ENCODE measurements at regions not wholly inside any gene's neighbourhood (a gene's known extent, or its start where the extent isn't known, plus 50 kb on each side); places are given as distances from the start of the nearest gene placed in this dataset.
A peak's percentile ranks its signal among the peaks of the same experiment; 100 is the strongest.

GRCh38 chr19:5235458-5236219 is 105.0 kb downstream of the PTPRS start:
- DNase-seq, result no peak

DNA sequence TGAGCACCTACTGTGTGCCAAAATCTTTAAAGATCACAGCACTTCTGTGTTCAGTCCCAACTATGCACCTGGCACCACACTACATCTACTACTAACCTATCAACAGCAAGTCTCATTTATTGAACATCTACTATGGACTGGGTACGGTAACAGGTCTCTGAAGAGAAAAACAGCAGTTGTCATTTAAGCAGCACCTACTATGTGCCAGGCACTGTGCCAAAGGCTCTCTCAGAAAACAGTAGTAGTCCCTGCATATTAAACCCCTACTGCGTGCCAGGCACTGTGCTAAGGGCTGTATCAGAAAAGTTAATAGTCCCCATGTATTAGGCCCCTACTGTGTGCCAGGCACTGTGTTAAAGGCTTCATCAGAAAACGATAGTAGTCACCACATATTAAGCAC is 106.2 kb downstream of the PTPRS start:
- no peak for DNase-seq

DNA sequence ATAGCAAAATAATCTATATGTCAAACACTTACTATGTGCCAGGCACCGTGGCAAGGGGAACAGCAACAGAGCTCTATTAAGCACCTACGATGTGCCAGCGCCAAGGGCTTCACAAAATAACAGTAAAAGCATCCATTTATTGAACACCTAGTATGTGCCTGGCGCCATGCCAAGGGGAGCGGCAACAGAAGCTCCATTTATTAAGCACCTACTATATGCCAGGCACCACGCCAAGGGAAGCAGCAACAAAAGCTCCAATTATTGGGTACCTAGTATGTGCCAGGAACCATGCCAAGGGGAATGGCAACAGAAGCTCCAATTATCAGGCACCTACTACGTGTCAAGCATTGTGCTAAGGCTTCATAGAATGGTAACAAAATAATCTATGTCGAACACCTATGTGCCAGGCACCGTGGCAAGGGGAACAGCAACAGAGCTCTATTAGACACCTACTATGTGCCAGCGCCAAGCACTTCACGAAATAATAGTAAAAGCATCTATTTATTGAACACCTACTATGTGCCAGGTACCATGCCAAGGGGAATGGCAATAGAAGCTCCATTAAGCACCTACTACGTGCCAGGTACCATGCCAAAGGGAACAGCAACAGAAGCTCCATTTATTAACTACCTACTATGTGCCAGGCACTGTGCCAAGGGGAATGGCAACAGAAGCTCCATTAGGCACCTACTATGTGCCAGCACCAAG is 107.7 kb downstream of the PTPRS start:
- no peak for DNase-seq

- no peak for DNase-seq
These were observed 108.5 kb downstream of the PTPRS start for GRCh38 chr19:5231857-5232678.

DNA sequence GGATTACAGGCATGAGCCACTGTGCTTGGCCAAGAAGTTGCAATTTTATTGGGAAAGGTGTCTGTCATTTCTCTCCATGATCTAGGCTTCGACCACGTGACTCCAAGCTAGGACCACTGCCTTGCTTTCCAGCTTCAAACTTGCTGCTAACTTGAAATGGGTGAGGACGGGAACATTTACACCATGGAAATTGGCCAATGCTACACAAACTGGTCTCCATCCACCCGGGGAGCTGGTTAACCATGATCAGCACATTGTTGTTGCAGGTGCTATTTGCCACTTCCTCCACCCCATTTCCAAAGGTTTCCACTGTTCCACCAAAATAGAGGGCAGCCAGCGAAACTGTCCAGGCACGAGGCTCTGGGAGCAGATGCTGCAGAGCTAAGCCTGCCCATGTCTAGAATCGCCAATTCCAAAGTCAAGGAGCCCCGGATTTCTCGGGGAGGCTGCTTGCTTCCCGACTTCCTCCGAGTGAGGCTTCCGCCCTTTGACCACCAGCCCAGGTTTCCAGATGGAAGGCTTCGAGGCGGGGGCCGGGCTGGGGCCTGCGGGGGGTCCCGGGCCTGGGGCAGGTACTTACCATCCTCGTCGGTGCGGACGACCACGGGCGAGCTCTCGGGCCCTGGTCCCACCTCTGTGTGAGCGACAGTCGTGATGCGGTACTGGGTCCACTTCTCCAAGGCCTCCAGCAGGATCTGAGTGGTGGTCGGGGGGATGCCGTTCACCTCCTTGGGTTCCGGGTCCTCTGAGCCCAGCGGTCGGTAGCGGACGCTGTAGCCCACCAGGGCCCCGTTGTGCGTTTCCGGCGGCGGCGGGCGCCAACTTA is 109.7 kb downstream of the PTPRS start:
- DNase-seq, result no peak

GRCh38 chr19:5229778-5230335 is 110.8 kb downstream of the PTPRS start:
- DNase-seq, result no peak

GRCh38 chr19:5228932-5229777 is 111.5 kb downstream of the PTPRS start:
- DNase-seq, result peak in 2 of 3 donors; percentile 11 to 35

DNA sequence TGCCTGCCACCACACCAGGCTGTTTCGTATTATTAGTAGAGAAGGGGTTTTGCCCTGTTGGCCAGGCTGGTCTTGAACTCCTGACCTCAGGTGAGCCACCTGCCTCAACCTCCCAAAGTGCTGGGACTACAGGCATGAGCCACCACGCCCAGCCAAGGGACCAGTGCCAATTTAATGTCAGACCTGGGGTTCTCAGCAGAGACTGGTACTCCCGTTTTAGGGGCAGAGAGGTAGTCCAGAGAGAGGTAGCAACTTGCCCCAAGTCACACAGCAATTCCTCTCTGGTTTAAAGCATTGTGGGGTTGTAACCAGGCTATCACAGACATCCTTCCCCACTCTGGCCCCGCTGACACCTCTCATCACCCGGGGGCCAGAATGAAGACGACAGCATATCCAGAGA is 112.1 kb downstream of the PTPRS start:
- no peak for DNase-seq

DNA sequence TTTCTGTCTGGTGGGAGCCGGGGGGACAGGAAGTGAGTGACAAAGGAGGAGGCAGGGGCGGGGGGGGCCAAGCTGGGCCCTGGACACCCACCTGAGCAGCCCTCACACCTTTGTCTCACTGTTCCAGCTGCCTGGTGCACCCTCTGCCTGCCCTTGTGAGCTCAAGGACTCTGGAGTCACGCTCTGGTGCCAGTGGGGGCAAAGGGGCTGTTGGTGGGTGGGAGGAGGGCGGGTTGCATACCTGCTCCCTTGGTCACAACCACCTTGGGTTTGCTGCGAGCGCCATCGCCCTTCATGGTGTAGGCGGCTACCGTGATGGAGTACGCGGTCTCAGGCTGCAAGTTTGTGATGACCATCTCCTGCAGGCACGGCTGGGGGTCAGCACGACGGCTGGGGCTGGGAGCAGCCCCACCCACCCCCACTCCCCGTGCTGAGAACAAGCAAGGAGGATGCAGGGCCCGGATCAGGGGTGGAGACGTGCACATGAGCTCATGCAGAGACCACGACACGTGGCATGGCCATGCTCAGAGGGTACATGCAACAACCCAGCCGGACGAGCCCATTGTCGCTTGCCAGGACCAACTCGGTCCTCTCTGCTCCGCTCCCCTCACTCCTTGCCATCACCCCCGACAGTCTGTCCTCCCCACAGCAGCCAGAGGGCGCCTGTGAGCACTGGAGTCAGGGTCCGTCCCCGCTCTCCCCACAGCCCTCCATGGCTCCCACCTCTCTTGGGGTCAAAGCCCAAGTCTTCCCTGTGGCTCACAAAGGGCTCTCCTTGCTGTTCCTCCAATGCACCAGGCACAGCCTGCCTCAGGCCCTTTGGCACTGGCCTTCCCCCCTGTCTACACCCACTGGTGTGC is 114.9 kb downstream of the PTPRS start:
- DNase-seq, result peak in 1 of 3 donors; percentile 18

GRCh38 chr19:5224480-5224879 is 116.1 kb downstream of the PTPRS start:
- DNase-seq, result no peak

DNA sequence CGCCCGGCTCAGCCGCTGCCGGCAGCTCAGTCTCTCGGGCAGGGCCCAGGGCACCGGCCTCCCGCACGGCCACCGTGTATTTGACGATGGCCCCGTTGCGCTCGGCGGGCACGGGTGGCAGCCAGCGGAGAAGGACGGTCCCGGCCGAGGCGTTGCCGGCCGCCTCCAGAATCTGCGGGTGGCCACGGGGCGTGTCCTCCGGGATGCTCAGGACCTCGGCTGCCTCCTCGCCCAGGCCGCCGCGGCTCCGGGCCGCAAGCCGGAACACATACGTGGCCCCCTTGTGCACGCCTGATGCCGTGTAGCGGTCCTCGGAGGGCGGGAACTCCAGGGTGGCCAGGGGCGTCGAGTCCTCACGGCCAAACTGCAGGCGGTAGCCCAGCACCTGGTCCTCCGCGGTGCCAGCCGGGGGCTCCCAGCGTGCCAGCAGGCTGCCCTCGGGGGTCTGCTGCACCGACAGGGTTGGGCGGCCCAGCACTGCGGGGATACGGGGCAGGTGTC is 117.7 kb downstream of the PTPRS start:
- no peak for DNase-seq

DNA sequence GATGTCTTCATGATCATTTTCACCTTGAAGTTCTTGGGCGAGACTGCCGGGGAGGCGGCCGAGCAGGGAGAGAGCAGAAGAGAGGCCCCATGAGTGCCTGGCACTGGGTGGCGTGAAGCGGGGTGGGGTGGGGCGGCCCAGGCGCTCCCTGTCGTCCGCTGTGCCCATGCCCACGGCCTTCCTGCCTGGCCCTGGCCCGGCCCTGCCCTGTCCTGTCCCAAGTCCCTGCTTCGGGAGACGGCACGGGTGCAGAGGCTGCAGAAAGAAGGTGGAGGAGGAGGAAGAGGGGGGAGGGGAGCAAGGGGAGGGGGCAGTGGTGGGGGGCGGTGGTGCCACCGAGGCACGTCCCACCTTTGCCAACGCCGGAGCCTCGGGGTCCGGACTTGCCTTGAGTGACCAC is 118.4 kb downstream of the PTPRS start:
- DNase-seq, result no peak

GRCh38 chr19:5220866-5221265 is 119.7 kb downstream of the PTPRS start:
- DNase-seq, result no peak

DNA sequence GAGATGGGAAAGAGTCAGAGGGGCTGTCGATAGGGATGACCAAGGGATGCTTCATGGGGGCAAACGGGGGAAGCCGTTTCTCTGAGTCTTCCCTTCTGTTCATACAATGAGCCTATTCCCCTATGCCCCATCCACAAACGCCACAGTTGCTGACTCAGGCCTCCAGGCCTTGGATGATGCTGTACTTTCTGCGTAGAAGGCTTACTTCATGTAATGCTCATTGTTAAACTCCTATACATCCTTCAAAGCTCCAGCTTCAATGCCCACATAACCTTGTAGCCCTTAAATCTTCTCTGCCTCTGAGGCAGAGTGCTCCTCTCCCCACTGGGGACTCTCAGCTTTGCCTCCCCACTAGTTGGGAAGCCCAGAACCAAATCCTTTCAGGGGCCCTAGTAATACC is 120.3 kb downstream of the PTPRS start:
- DNase-seq, result no peak

- DNase-seq, result no peak
These were observed 120.9 kb downstream of the PTPRS start for GRCh38 chr19:5219551-5220304.

DNA sequence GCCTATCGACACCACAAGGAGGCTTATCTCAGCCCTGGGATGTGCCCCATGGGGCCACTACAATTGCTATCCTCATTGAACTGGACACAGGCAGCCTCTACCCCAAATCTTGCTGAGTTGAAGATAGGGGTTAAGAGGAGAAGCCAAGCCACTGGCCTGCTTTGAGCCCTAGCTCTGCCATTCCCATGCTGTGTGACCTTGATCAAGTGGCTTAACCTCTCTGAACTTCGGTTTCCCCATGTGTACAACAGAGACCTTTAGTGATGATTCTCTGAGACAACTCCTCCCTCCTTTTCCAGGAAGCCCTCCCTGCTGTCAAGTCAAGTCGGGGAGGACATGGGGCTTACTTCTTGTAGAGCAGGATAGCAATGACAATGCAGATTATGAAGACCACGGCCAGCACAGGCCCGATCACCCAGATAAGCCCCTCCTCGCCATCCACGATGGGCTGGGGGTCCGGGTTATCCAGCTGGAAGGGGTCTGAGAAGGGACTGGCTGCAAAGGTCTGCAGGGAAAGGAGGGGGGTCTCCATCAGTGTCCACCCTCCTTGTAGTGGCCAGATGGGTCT is 121.6 kb downstream of the PTPRS start:
- DNase-seq, result no peak

- DNase-seq, result no peak
These were observed 122.3 kb downstream of the PTPRS start for GRCh38 chr19:5218255-5218855.

DNA sequence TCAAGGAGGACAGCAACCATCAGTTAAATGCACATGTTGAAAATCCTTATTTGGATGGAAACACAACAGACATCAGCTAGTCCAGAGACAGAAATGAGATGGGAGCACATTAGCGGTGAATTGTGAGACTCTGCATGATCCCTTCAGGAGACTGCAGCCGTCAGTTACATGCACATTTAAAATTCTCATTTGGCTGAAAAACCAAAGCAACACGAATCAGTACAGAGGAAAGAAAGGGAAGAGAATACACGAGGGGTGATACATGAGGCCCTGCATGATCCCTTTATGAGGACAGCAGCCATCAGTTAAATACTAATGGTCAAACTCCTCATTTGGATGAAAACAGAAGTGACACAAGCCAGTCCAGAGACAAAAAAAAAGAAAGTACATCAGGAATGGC is 123.4 kb downstream of the PTPRS start:
- no peak for DNase-seq

Data from suppressor macrophage treated with lipopolysaccharide for 1 hour (primary cell).